Neural crest cell (in vitro differentiated cells): ENCODE measurements at regions not wholly inside any gene's neighbourhood (a gene's known extent, or its start where the extent isn't known, plus 50 kb on each side); places are given as distances from the start of the nearest gene placed in this dataset.

Experiments used
- DNase-seq: peaks from one replicate; pipeline ENCODE4 v3.0.0; 2021; ENCODE audit warnings: low read depth, mixed read lengths, low spot score
- H3K27ac Mint-ChIP-seq: one replicate; pipeline ENCODE4 v1.8.0; 2021; ENCODE audit warnings: mild to moderate bottlenecking, mixed read lengths; ENCODE audit not compliant: unreplicated experiment
- H3K27me3 Mint-ChIP-seq: 2 replicates; pipeline ENCODE4 v1.8.0; 2021; ENCODE audit warnings: low read depth, mild to moderate bottlenecking, mixed read lengths
- H3K36me3 Mint-ChIP-seq: 2 replicates; pipeline ENCODE4 v1.8.0; 2021; ENCODE audit warnings: low read depth, mild to moderate bottlenecking, mixed read lengths
- H3K4me1 Mint-ChIP-seq: 2 replicates; pipeline ENCODE4 v1.8.0; 2021; ENCODE audit warnings: mixed read lengths
- H3K4me3 Mint-ChIP-seq: one replicate; pipeline ENCODE4 v1.8.0; 2021; ENCODE audit warnings: mild to moderate bottlenecking, mixed read lengths
- H3K9me3 Mint-ChIP-seq: 2 replicates; pipeline ENCODE4 v1.8.0; 2021; ENCODE audit warnings: mixed read lengths
- TF ChIP-seq, protein P1 (sequence below): fragments of 200-600 bp; sonication (generic); conservative IDR thresholded peaks from 2 replicates; pipeline ENCODE4 v1.5.0; 2021; ENCODE audit warnings: antibody characterized with exemption, mild to moderate bottlenecking

DNA sequence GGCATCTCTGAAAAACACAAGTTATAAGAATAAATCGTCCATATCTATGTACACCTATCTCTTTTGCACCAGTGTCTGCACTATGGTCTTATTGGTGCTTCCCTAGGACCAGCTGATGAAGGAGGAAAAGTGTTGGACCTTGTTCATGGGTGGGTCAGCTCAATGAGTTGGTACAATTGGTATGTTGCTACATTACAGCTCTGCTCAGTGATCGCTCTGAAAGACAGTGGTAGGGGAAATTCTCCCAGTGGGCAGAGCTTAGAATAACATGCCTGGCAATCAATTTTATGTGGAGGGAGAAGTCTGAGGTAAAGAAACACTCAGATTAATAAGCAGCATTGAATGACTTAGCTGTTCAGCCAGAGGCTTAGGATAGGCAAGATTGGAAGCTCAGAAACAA, 138.7 kb upstream of the KL start:
- Mint-ChIP-seq H3K9me3 (peaks cover 2% of the 10 kb centered on the region), H3K27ac (no peak overlapping the region), H3K36me3 (no peaks in the 10 kb centered on the region), H3K4me1 (no peaks in the 10 kb centered on the region), H3K27me3 (no peaks in the 10 kb centered on the region), H3K4me3 (no peak overlapping the region)
- TF ChIP-seq, protein P1, sequence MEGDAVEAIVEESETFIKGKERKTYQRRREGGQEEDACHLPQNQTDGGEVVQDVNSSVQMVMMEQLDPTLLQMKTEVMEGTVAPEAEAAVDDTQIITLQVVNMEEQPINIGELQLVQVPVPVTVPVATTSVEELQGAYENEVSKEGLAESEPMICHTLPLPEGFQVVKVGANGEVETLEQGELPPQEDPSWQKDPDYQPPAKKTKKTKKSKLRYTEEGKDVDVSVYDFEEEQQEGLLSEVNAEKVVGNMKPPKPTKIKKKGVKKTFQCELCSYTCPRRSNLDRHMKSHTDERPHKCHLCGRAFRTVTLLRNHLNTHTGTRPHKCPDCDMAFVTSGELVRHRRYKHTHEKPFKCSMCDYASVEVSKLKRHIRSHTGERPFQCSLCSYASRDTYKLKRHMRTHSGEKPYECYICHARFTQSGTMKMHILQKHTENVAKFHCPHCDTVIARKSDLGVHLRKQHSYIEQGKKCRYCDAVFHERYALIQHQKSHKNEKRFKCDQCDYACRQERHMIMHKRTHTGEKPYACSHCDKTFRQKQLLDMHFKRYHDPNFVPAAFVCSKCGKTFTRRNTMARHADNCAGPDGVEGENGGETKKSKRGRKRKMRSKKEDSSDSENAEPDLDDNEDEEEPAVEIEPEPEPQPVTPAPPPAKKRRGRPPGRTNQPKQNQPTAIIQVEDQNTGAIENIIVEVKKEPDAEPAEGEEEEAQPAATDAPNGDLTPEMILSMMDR = no peak
- DNase-seq = no peak

DNA sequence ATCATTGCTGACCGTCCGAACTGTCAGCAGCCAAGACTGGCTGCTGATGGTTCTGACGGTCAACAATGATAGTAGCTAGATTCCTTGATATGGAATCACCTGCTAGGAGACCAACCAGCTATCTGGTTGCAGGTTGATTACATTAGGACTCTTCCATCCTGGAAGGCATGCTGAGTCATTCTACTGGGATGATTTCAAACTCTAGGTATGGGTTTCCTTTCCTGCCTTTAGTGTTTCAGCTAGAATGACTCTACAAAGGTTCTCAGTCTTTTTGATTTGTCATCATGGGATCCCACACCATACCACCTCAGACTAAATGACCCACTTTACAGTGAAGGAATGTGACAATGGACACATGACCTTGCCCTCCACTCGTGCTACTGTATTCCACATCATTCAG, 138.1 kb upstream of the KL start:
- no peaks in the 10 kb centered on the region for H3K36me3 Mint-ChIP-seq
- DNase-seq = no peak
- H3K4me1 Mint-ChIP-seq = no peaks in the 10 kb centered on the region
- H3K4me3 Mint-ChIP-seq = no peak overlapping the region
- TF ChIP-seq, protein P1 = no peak
- peaks cover 2% of the 10 kb centered on the region for H3K9me3 Mint-ChIP-seq
- H3K27me3 Mint-ChIP-seq = no peaks in the 10 kb centered on the region
- no peak overlapping the region for H3K27ac Mint-ChIP-seq

DNA sequence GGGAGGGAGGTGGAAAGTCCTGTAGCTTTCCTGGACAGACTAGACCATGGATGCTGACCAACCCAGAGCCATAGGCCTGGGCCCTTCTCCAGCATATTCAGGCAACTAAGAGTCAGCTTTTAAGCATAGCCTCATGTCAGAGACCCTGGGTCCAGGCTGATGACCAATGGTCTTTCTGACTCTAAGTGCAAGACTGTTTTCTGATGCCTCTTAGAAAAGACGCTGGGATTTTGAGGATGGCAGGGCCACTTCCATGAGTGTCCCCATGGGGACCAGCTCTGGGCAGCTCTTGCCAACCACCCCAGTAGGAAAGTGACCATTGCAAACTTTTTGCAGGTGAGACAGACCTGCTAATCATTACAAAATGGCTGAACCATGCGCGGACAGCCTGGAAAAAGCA, 135.6 kb upstream of the KL start:
- no peaks in the 10 kb centered on the region for H3K4me1 Mint-ChIP-seq
- H3K4me3 Mint-ChIP-seq = no peak overlapping the region
- H3K36me3 Mint-ChIP-seq = no peaks in the 10 kb centered on the region
- TF ChIP-seq, protein P1 = no peak
- H3K9me3 Mint-ChIP-seq = no peaks in the 10 kb centered on the region
- H3K27me3 Mint-ChIP-seq = no peaks in the 10 kb centered on the region
- H3K27ac Mint-ChIP-seq = no peak overlapping the region
- no peak for DNase-seq

DNA sequence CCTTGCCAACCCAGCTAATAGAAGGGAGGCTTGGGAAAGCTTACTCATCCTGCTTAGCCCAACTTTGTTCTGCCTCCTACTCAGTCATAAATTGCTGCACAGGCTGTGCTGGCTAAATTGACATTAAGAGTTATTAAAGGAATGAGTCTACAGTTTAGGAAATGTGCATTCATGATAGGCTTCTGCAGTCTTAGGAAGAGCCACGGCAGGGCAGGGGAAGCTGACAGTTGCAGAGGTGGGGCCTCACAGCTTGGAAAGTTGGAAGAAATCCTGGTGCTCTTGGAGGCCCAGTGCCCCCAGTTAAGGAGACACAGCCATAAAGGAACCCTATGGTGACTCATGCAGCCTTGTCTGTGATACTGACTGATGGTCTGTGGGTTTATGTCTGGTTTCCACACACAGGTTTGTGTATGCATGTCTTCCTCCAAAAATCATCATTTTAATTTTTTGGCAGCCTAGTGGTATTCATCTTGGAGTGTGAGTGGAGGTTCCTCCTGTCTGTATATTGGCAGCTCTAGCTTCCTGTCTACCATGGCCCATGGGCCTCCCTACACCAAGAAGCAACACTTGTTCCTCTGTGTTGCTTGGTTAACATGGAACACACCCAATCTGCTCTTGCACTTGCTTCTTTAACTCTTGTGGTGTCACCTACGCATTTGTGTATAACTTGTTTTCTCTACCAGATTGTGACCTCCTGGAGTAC, 135.0 kb upstream of the KL start:
- TF ChIP-seq, protein P1 = no peak
- no peak for DNase-seq
- Mint-ChIP-seq H3K4me1 (no peaks in the 10 kb centered on the region), H3K27ac (no peak overlapping the region), H3K4me3 (no peak overlapping the region), H3K27me3 (no peaks in the 10 kb centered on the region), H3K9me3 (no peaks in the 10 kb centered on the region), H3K36me3 (no peaks in the 10 kb centered on the region)

DNA sequence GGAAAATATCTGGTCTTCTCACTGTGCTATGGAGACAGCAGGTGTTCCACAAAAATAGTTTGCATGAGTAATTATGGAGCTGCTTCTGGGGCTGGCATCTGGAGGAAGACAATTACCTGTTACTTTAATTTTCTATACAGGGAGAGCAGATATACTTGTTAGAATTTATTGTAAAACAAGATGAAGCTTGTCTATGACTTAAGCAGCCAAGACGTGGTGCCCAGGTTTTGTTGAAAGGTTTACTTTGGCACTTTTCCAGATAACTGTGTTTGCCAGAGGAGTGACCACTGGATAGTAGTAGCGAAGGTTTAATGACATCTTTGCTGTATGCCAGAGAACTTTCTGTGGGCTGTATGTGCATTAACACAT, 134.5 kb upstream of the KL start:
- Mint-ChIP-seq H3K9me3 (no peaks in the 10 kb centered on the region), H3K27ac (no peak overlapping the region), H3K4me3 (no peak overlapping the region), H3K27me3 (no peaks in the 10 kb centered on the region), H3K4me1 (no peaks in the 10 kb centered on the region), H3K36me3 (no peaks in the 10 kb centered on the region)
- no peak for DNase-seq
- TF ChIP-seq, protein P1 = no peak
